ENCODE measurements at regions not wholly inside any gene's neighbourhood (a gene's known extent, or its start where the extent isn't known, plus 50 kb on each side); places are given as distances from the start of the nearest gene placed in this dataset.

- TF ChIP-seq EZH2 (IDR thresholded peaks at IDR 0.05; ENCODE audit: borderline replicate concordance, low read depth, low read length, poor library complexity, severe bottlenecking) = no peak
- no peak for TF ChIP-seq CTCF (conservative IDR thresholded peaks at IDR 0.05; ENCODE audit: low read depth, low read length)
Observed at GRCh38 chr3:61411009-61411662, 150.2 kb upstream of the PTPRG start.

Measured in A673 (cell line).